SU-DHL-6 (cell line): ENCODE measurements at regions not wholly inside any gene's neighbourhood (a gene's known extent, or its start where the extent isn't known, plus 50 kb on each side); places are given as distances from the start of the nearest gene placed in this dataset.

Source experiments
- CTCF ChIP-seq: fragments of 200-600 bp; sonication (generic); IDR thresholded peaks from one replicate; pipeline ENCODE4 v1.5.1; 2017; ENCODE audit warnings: antibody characterized with exemption, mild to moderate bottlenecking, low read length, moderate library complexity; ENCODE audit not compliant: insufficient read depth, poor library complexity, severe bottlenecking
- EZH2phosphoT487 ChIP-seq: fragments of 200-600 bp; sonication (generic), shearing (Covaris generic); conservative IDR thresholded peaks from 2 replicates; pipeline ENCODE4 v1.6.1; 2018; ENCODE audit warnings: mild to moderate bottlenecking, antibody characterized with exemption, low read length, moderate library complexity, mixed read lengths

DNA sequence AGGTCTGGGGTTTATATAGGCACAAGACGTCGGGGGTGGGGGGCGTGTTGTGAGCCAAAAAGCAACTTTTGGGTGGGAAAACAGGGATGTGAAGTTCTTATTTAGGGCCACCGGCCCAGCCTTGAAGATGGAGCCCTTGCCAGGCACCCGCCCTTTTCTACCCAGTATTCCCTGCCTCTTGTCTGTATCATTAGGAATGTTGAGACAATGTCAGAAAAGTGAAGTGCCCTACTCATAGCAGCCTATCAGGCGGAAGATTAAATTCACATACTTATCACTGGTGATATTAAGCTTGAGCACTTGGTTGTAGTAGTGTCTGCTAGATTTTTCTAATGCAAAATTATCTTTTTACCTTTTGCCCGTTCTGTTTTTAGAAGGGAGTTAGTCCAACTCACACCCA is 293.5 kb downstream of the CDH10 start:
- TF ChIP-seq CTCF (no peak), EZH2phosphoT487 (no peak)
